A673 (cell line): ENCODE measurements at regions not wholly inside any gene's neighbourhood (a gene's known extent, or its start where the extent isn't known, plus 50 kb on each side); places are given as distances from the start of the nearest gene placed in this dataset.

Experiments
- BruUV-seq: library from RNA; stranded (reverse); fragments of 400-500 nt; replicated peaks from 2 replicates; lab custom pipeline; 2021; lab: Mats Ljungman, UMichigan
- CTCF ChIA-PET: fragments of 300-600 bp; sonication (Branson Sonifier 250); formaldehyde crosslinking; loops from one replicate; lab custom pipeline; 2022; ENCODE audit warnings: antibody characterized with exemption; lab: Charles Lee
- POLR2A ChIA-PET: fragments of 300-600 bp; sonication (Branson Sonifier 250); formaldehyde crosslinking; loops from one replicate; lab custom pipeline; 2022; ENCODE audit warnings: antibody characterized with exemption; ENCODE audit not compliant: low non-redundant PET; lab: Charles Lee
- DNase-seq: peaks from one replicate; pipeline ENCODE4 v3.0.0-alpha.2; 2015; ENCODE audit warnings: low spot score
- H3K27ac ChIP-seq: fragments of 200-600 bp; sonication (generic); 2 replicates; pipeline ENCODE4 v1.5.1; 2016; ENCODE audit warnings: mixed run types, low read depth, mild to moderate bottlenecking, mixed read lengths, antibody characterized with exemption, low read length; ENCODE audit not compliant: poor library complexity, severe bottlenecking
- H3K27me3 ChIP-seq: fragments of 200-600 bp; sonication (generic); replicated peaks from 2 replicates; pipeline ENCODE4 v1.6.1; 2017; ENCODE audit warnings: mixed run types, low read depth, mild to moderate bottlenecking, mixed read lengths, antibody characterized with exemption, low read length; ENCODE audit not compliant: insufficient read depth, poor library complexity
- H3K36me3 ChIP-seq: fragments of 200-600 bp; sonication (generic); 2 replicates; pipeline ENCODE4 v1.6.1; 2016; ENCODE audit warnings: mixed run types, mild to moderate bottlenecking, mixed read lengths, antibody characterized with exemption, low read length; ENCODE audit not compliant: insufficient read depth, poor library complexity, severe bottlenecking
- H3K4me1 ChIP-seq: fragments of 200-600 bp; sonication (generic); 2 replicates; pipeline ENCODE4 v1.6.1; 2017; ENCODE audit warnings: mixed run types, mild to moderate bottlenecking, mixed read lengths, antibody characterized with exemption, low read length; ENCODE audit not compliant: insufficient read depth, poor library complexity, severe bottlenecking
- H3K4me3 ChIP-seq: fragments of 200-600 bp; sonication (generic); 2 replicates; pipeline ENCODE4 v1.5.1; 2016; ENCODE audit warnings: low read depth, mixed run types, mild to moderate bottlenecking, mixed read lengths, low read length; ENCODE audit not compliant: poor library complexity, severe bottlenecking
- H3K9me3 ChIP-seq: fragments of 200-600 bp; sonication (generic); 2 replicates; pipeline ENCODE4 v1.6.1; 2016; ENCODE audit warnings: mixed run types, low read depth, mild to moderate bottlenecking, mixed read lengths, antibody characterized with exemption, low read length; ENCODE audit not compliant: poor library complexity, severe bottlenecking
- CTCF ChIP-seq: fragments of 300-800, 200-600 bp; sonication (generic); conservative IDR thresholded peaks from 2 replicates; pipeline ENCODE4 v1.5.1; 2017; ENCODE audit warnings: low read depth, mild to moderate bottlenecking, antibody characterized with exemption, low read length, moderate library complexity, mixed read lengths
- EZH2 ChIP-seq: fragments of 200-600 bp; sonication (generic); IDR thresholded peaks from 2 replicates; pipeline ENCODE4 v1.6.1; 2017; ENCODE audit warnings: borderline replicate concordance, low read depth, mild to moderate bottlenecking, mixed read lengths, antibody characterized with exemption, low read length; ENCODE audit not compliant: poor library complexity, severe bottlenecking
- intact Hi-C: fragments of 100-400 bp; cut with micrococcal nuclease; formaldehyde crosslinking; loops from one replicate; pipeline ENCODE4 v1.10.0; 2022; ENCODE audit not compliant: unreplicated experiment

DNA sequence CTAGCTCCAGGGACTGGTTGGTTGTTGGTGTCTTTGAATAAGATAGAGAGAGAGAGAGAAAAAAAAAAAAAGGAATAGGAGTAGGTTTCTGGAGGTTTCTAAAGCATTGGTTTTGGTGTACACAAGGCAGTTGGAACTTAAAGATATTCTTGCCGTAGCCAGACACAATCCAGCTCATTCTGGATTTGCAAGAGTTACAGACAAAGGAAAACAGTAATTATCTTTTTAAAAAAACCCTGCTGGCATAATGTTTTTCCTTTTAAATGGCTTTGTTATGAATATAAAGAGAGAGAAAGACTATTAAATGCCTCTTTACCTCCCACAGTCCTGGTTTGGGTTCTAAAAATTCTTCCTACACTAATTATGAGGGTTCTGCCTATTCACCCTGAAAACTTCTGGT, 120.4 kb upstream of the RAG2 start:
- TF ChIP-seq EZH2 (no peak), CTCF (no peak)
- ChIA-PET POLR2A (no interaction called here), CTCF (interaction anchor here (1.4 kb wide), 1 partner anchor 28 kb away, joined by 6 read pairs; no protein-coding TSS in a partner anchor)
- no TSS peak for BruUV-seq
- H3K4me3 ChIP-seq, result no peak overlapping the region
- no peak overlapping the region for H3K27ac ChIP-seq
- H3K36me3 ChIP-seq, result no peaks in the 10 kb centered on the region
- no peaks in the 10 kb centered on the region for H3K9me3 ChIP-seq
- DNase-seq, result peak; percentile 55
- intact Hi-C loops, result no loop called here
- H3K27me3 ChIP-seq, result peaks cover 34% of the 10 kb centered on the region
- peaks cover 5% of the 10 kb centered on the region for H3K4me1 ChIP-seq

- H3K36me3 ChIP-seq, result no peaks in the 10 kb centered on the region
- ChIA-PET POLR2A (interaction anchor here (0.7 kb wide), 1 partner anchor 977 kb away, joined by 8 read pairs; no protein-coding TSS in a partner anchor), CTCF (interaction anchor here (0.6 to 1.2 kb wide), 4 partner anchors 12 to 393 kb away, joined by 3 to 4 read pairs (median 3); no protein-coding TSS in a partner anchor)
- intact Hi-C loops, result no loop called here
- BruUV-seq, result no TSS peak
- peaks cover 13% of the 10 kb centered on the region for H3K27me3 ChIP-seq
- DNase-seq, result no peak
- TF ChIP-seq EZH2, result no peak
- TF ChIP-seq CTCF, result no peak
- H3K4me3 ChIP-seq, result no peak overlapping the region
- no peaks in the 10 kb centered on the region for H3K9me3 ChIP-seq
- H3K4me1 ChIP-seq, result peaks cover 5% of the 10 kb centered on the region
- no peak overlapping the region for H3K27ac ChIP-seq
Observed at GRCh38 chr11:36713715-36714114, 115.7 kb upstream of the RAG2 start.

DNA sequence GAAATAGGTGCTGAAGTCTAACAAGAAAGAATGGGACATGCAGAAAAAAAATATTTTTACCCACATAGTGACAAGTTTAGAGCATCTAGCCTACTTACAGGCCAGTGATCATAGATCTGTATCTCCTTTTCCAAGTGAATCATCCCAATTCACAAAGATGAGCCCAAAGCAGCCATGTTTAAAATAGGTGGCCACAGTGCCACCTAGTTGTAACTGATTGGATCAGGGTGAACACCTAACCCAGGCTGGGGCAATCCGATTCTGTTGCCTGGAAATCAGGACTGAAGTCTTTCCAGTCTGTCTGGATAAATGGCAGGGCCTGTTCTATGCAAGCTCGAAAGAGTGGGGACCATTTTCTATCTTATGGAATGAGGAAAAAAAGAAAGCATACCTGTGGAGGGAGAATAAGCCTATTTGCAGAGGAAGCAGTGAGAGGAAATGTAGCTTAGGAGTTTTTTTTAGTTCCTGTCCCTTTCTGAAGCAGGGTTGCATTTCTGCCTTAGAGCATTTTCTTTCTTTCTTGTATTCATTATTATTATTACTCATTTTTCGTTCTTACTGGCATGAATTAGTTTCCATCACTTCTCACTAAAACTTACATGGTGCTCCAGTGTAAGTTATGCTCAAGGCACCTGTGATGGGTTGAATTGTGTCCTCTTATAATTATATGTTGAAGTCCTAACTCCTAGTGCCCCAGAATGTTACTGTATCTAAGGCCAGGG, 113.2 kb upstream of the RAG2 start:
- BruUV-seq, result no TSS peak
- ChIA-PET POLR2A (no interaction called here), CTCF (interaction anchor here (2.0 kb wide), 1 partner anchor 36 kb away, joined by 8 read pairs; no protein-coding TSS in a partner anchor)
- DNase-seq, result peak; percentile 25
- H3K4me1 ChIP-seq, result no peaks in the 10 kb centered on the region
- H3K27me3 ChIP-seq, result peaks cover 3% of the 10 kb centered on the region
- no peaks in the 10 kb centered on the region for H3K9me3 ChIP-seq
- TF ChIP-seq EZH2 (no peak), CTCF (peak; percentile 51)
- no peaks in the 10 kb centered on the region for H3K36me3 ChIP-seq
- no peak overlapping the region for H3K27ac ChIP-seq
- H3K4me3 ChIP-seq, result no peak overlapping the region
- intact Hi-C loops, result no loop called here
